ENCODE measurements at regions not wholly inside any gene's neighbourhood (a gene's known extent, or its start where the extent isn't known, plus 50 kb on each side); places are given as distances from the start of the nearest gene placed in this dataset.

DNA sequence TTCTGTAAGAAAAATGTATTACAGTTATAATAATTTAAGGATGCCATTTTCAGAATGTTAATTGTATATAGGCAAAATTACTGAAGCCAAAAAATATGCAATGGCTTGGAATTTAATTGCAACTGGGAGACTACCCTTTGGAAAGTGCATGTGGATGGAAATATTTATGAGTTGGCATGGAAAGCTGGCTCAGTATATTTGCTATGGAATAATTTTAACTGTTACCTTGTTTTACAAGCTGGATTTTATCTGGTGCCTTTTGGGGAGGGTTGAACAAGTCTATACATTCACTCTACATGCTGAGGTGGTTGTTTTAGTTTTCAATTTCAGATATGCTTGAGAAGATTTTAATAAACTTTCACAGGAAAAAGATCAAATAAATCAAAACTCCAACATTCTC, 80.9 kb upstream of the ABCB5 start:
- Histone ChIP-seq H2BK20ac (ENCODE audit: low read length) (no peak overlapping the region), H2BK5ac (ENCODE audit: low read depth, low read length) (no peak overlapping the region), H3K27ac (ENCODE audit: low read depth, low read length) (no peak overlapping the region), H3K9ac (replicated peaks in 1 of 4; ENCODE audit: extremely low read depth in 1 of 4, low read depth in 3 of 4, low read length in 3 of 4) (no peak overlapping the region), H3K36me3 (ENCODE audit: control insufficient read depth in 2 of 4, insufficient read depth in 4 of 4, low read length in 3 of 4) (no peaks in the 10 kb centered on the region), H3K79me1 (ENCODE audit: low read depth, low read length) (no peaks in the 10 kb centered on the region), H3K4me2 (ENCODE audit: insufficient read depth in 1 of 2, low read depth in 2 of 2, low read length in 2 of 2) (no peak overlapping the region), H3K4me3 (ENCODE audit: extremely low read depth in 1 of 4, insufficient read depth in 2 of 4, low read depth in 3 of 4, low read length in 4 of 4) (no peak overlapping the region), H3K4me1 (replicated peaks in 1 of 4; ENCODE audit: control insufficient read depth in 3 of 4, insufficient read depth in 4 of 4, low read length in 3 of 4) (no peaks in the 10 kb centered on the region), H4K5ac (ENCODE audit: insufficient read length, low read depth, low read length) (no peak overlapping the region), H3K27me3 (replicated peaks in 1 of 4; ENCODE audit: control insufficient read depth in 3 of 4, extremely low read depth in 1 of 4, insufficient read depth in 3 of 4, low read length in 3 of 4) (no peaks in the 10 kb centered on the region), H4K91ac (replicated peaks; ENCODE audit: insufficient read length, low read length) (no peak overlapping the region), H3K14ac (ENCODE audit: insufficient read length) (no peak overlapping the region), H3K18ac (ENCODE audit: extremely low read depth, low read length) (no peak overlapping the region), H3K23me2 (ENCODE audit: low read depth, low read length) (no peaks in the 10 kb centered on the region), H2BK12ac (ENCODE audit: low read depth, low read length) (no peak overlapping the region), H4K20me1 (replicated peaks in 1 of 2; ENCODE audit: control insufficient read depth in 1 of 2, insufficient read depth in 2 of 2, low read length in 2 of 2) (no peaks in the 10 kb centered on the region), H2AFZ (ENCODE audit: low read length) (no peak overlapping the region), H3K4ac (replicated peaks; ENCODE audit: insufficient read length, low read depth, low read length) (no peak overlapping the region), H2BK15ac (ENCODE audit: low read length) (no peak overlapping the region), H4K8ac (ENCODE audit: extremely low read depth, insufficient read depth, low read length) (no peak overlapping the region), H3K56ac (replicated peaks; ENCODE audit: insufficient read length, low read depth, low read length) (no peak overlapping the region), H2BK120ac (replicated peaks; ENCODE audit: low read depth, low read length) (no peak overlapping the region), H2AK5ac (ENCODE audit: low read depth, low read length) (no peak overlapping the region), H3K23ac (ENCODE audit: insufficient read length) (no peak overlapping the region), H3K9me3 (ENCODE audit: insufficient read depth in 2 of 2, low read depth in 1 of 2, low read length in 1 of 2) (no peaks in the 10 kb centered on the region), H3K79me2 (ENCODE audit: control insufficient read depth in 1 of 2, insufficient read depth in 2 of 2, low read length in 2 of 2) (no peaks in the 10 kb centered on the region)
- POLR2A ChIA-PET (ENCODE audit: partially characterized antibody): no interaction called here
- CTCF ChIA-PET (ENCODE audit: partially characterized antibody): no interaction called here
- TF ChIP-seq SUZ12 (IDR thresholded peaks at IDR 0.05; ENCODE audit: low read length): no peak
- TF ChIP-seq, protein P1, sequence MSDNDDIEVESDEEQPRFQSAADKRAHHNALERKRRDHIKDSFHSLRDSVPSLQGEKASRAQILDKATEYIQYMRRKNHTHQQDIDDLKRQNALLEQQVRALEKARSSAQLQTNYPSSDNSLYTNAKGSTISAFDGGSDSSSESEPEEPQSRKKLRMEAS (IDR thresholded peaks at IDR 0.05): no peak
- no peak for TF ChIP-seq YY1 (IDR thresholded peaks at IDR 0.05; ENCODE audit: low read depth, low read length)
- TF ChIP-seq, protein P2, sequence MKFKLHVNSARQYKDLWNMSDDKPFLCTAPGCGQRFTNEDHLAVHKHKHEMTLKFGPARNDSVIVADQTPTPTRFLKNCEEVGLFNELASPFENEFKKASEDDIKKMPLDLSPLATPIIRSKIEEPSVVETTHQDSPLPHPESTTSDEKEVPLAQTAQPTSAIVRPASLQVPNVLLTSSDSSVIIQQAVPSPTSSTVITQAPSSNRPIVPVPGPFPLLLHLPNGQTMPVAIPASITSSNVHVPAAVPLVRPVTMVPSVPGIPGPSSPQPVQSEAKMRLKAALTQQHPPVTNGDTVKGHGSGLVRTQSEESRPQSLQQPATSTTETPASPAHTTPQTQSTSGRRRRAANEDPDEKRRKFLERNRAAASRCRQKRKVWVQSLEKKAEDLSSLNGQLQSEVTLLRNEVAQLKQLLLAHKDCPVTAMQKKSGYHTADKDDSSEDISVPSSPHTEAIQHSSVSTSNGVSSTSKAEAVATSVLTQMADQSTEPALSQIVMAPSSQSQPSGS (IDR thresholded peaks at IDR 0.05; ENCODE audit: low read length): no peak
- no peak for TF ChIP-seq CREB1 (IDR thresholded peaks at IDR 0.05)
- FAIRE-seq (no peak), DNase-seq (ENCODE audit: low read depth in 1 of 2, low spot score in 2 of 2) (no peak)

All from H1 (cell line).